ENCODE measurements at regions not wholly inside any gene's neighbourhood (a gene's known extent, or its start where the extent isn't known, plus 50 kb on each side); places are given as distances from the start of the nearest gene placed in this dataset.

GRCh38 chr9:18189871-18190670 is 283.9 kb upstream of the ADAMTSL1 start:
- no peak overlapping the region for H3K23ac ChIP-seq (ENCODE audit: insufficient read length, low read depth, low read length)
- no peaks in the 10 kb centered on the region for H3K27me3 ChIP-seq (ENCODE audit: insufficient read depth, low read length)
- H3T11ph ChIP-seq (ENCODE audit: low read length), result no peak overlapping the region
- H3K23me2 ChIP-seq (ENCODE audit: insufficient read length, low read depth, low read length, poor library complexity, severe bottlenecking), result no peaks in the 10 kb centered on the region
- no peak overlapping the region for H2AFZ ChIP-seq (ENCODE audit: low read length)
- H2BK12ac ChIP-seq (ENCODE audit: insufficient read length, low read depth, low read length), result no peak overlapping the region
- no peaks in the 10 kb centered on the region for H3K79me2 ChIP-seq (ENCODE audit: insufficient read depth, low read length)
- TF ChIP-seq CTCF (conservative IDR thresholded peaks at IDR 0.05), result no peak
- H3K79me1 ChIP-seq (ENCODE audit: insufficient read depth, low read depth, low read length, poor library complexity, severe bottlenecking), result no peaks in the 10 kb centered on the region
- Mint-ChIP-seq H3K4me1 (no peaks in the 10 kb centered on the region; a peak in 1 of 4 replicates), H3K4me3 (no peak overlapping the region), H3K27me3 (ENCODE audit: low read depth) (no peaks in the 10 kb centered on the region), H3K9me3 (no peaks in the 10 kb centered on the region), H3K27ac (no peak overlapping the region), H3K36me3 (ENCODE audit: insufficient read depth in 1 of 3, low read depth in 3 of 3) (no peaks in the 10 kb centered on the region)
- H2BK5ac ChIP-seq (ENCODE audit: insufficient read length, low read length), result no peak overlapping the region
- no peak overlapping the region for H3K18ac ChIP-seq (ENCODE audit: insufficient read length, low read depth, low read length)
- no peaks in the 10 kb centered on the region for H3K9me3 ChIP-seq (ENCODE audit: control insufficient read depth, low read depth, low read length)
- no peak overlapping the region for H3K4me2 ChIP-seq (ENCODE audit: insufficient read depth, insufficient read length, low read length)
- H4K20me1 ChIP-seq (ENCODE audit: control insufficient read depth, insufficient read depth, insufficient read length), result no peaks in the 10 kb centered on the region
- no peak overlapping the region for H2BK120ac ChIP-seq (ENCODE audit: low read depth, low read length, poor library complexity, severe bottlenecking)
- H3K56ac ChIP-seq (ENCODE audit: insufficient read length, low read depth, low read length), result no peak overlapping the region
- no peak overlapping the region for H4K8ac ChIP-seq (replicated peaks; ENCODE audit: insufficient read length, low read depth, low read length)
- H3K27ac ChIP-seq (ENCODE audit: insufficient read length, low read depth, low read length), result no peak overlapping the region
- no CpG with 5 or more reads among the region's 3 CpGs for WGBS (ENCODE audit: extremely low coverage, insufficient read length, low lambda C conversion rate)
- H2BK15ac ChIP-seq (ENCODE audit: low read depth, low read length), result no peak overlapping the region
- no peak for DNase-seq
- no peak overlapping the region for H2AK5ac ChIP-seq (ENCODE audit: insufficient read length, low read length)
- H4K5ac ChIP-seq (ENCODE audit: insufficient read length, low read depth, low read length), result no peak overlapping the region
- no peak overlapping the region for H2BK20ac ChIP-seq (ENCODE audit: low read depth, low read length, poor library complexity, severe bottlenecking)
- H4K91ac ChIP-seq (ENCODE audit: insufficient read length, low read depth, low read length), result no peak overlapping the region
- H3K4ac ChIP-seq (ENCODE audit: low read depth, low read length), result no peak overlapping the region
- no peaks in the 10 kb centered on the region for H3K4me1 ChIP-seq (ENCODE audit: insufficient read depth, low read length)
- H3K9ac ChIP-seq (ENCODE audit: extremely low read depth, insufficient read length, low read length), result no peak overlapping the region
- H3K14ac ChIP-seq (ENCODE audit: insufficient read depth, low read length), result no peak overlapping the region
